Tibial nerve (tissue), 4 donors: ENCODE measurements at regions not wholly inside any gene's neighbourhood (a gene's known extent, or its start where the extent isn't known, plus 50 kb on each side); places are given as distances from the start of the nearest gene placed in this dataset.
"Not testable (repeated sequence)": the region's sequence is repeated elsewhere in the genome, so short reads cannot be mapped to it uniquely, and the experiment has no call there.

Source experiments
- CTCF ChIP-seq, 5 experiments: fragments of 200-600 bp in 3 of 5; fragments of 450-650 bp in 2 of 5; sonication (generic) in 3 of 5; IDR thresholded peaks; one replicate each; pipeline ENCODE4 v1.5.1; 2016 to 2019; ENCODE audit warnings: antibody characterized with exemption in 5 of 5, mild to moderate bottlenecking in 3 of 5, moderate library complexity in 2 of 5
- EP300 ChIP-seq, 2 donors: sonication (generic); formaldehyde crosslinking; IDR thresholded peaks; one replicate each; pipeline ENCODE4 v1.6.1; 2017; ENCODE audit warnings: antibody characterized with exemption in 2 of 2, mild to moderate bottlenecking in 1 of 2
- POLR2A ChIP-seq, 2 donors: fragments of 450-650 bp; IDR thresholded peaks; one replicate each; pipeline ENCODE4 v1.6.1; 2017; ENCODE audit warnings: antibody characterized with exemption in 2 of 2, mild to moderate bottlenecking in 2 of 2, moderate library complexity in 2 of 2

GRCh38 chr5:62994842-62995241 lies 416.2 kb downstream of the LRRC70 start:
- not testable (repeated sequence) for TF ChIP-seq CTCF, EP300, POLR2A (IDR thresholded peaks at IDR 0.05)
